ENCODE measurements at regions not wholly inside any gene's neighbourhood (a gene's known extent, or its start where the extent isn't known, plus 50 kb on each side); places are given as distances from the start of the nearest gene placed in this dataset.

DNA sequence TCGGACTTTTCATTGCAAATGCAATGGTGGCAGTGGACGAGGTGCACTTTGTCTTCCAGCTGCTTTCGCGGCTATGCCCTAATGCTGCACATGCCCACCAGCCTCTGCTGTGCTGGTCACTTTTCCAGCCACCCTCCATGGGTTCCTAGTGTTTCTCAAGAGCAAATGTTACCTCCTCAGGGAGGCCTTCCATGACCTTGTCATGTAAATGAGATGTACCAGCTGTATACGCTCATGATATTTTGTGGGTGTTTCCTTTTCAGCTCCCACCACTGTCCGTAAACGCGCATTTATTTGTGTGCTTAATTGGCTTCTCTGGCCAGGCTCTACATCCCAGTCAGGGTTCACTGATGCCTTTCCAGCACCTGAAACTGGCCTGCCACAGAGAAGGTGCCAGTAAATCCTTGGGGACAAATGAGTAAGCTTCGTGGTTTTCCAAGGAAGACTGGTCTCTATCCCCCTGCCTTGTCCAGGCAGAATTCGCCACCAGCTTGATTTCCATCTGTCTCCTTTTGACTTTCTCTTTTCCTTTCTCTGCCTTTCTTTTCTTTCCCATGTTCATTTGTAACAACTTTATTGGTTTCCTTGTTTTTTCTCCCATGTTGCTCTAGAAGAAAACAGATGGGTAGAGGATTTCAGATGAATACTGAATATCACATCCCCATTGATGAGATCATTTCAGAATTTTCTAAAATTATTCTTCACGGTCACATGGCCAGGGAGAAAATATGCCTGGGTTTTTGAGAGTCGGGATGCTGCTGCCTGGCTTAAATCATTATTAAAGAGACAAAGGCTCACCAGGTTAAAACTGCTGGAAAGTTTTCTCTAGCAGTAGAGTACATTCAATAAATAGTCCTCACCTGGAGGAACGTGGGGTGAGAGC is 82.5 kb downstream of the CHST2 start:
- TF ChIP-seq POLR2A (IDR thresholded peaks at IDR 0.05; ENCODE audit: low read depth, low read length) (no peak), POLR2AphosphoS5 (IDR thresholded peaks at IDR 0.05; ENCODE audit: low read depth, low read length) (no peak), TAF1 (IDR thresholded peaks at IDR 0.05; ENCODE audit: low read depth, low read length) (no peak), SPI1 (IDR thresholded peaks at IDR 0.05; ENCODE audit: low read depth, low read length) (no peak), POU2F2 (IDR thresholded peaks at IDR 0.05; ENCODE audit: low read depth, low read length) (no peak), PAX5 (IDR thresholded peaks at IDR 0.05; ENCODE audit: insufficient read depth, low read length, severe bottlenecking) (no peak)
